Muscle of leg (tissue), 3 donors: ENCODE measurements at regions not wholly inside any gene's neighbourhood (a gene's known extent, or its start where the extent isn't known, plus 50 kb on each side); places are given as distances from the start of the nearest gene placed in this dataset.

ENCODE experiments used
- DNase-seq: peaks from one replicate; pipeline ENCODE4 v3.0.0; 2013
- H3K27ac ChIP-seq: one replicate; pipeline ENCODE4 v1.5.1; 2013; ENCODE audit warnings: mild to moderate bottlenecking, low read length, control low read depth
- H3K27me3 ChIP-seq: one replicate; pipeline ENCODE4 v1.6.1; 2013; ENCODE audit warnings: low read length; ENCODE audit not compliant: control insufficient read depth, insufficient read depth
- H3K36me3 ChIP-seq: one replicate; pipeline ENCODE4 v1.6.1; 2013; ENCODE audit warnings: low read length; ENCODE audit not compliant: control insufficient read depth, insufficient read depth
- H3K4me1 ChIP-seq: one replicate; pipeline ENCODE4 v1.6.1; 2013; ENCODE audit warnings: low read length; ENCODE audit not compliant: control insufficient read depth, insufficient read depth
- H3K4me3 ChIP-seq: one replicate; pipeline ENCODE4 v1.5.1; 2013; ENCODE audit warnings: low read length, control low read depth
- H3K9me3 ChIP-seq: replicated peaks from 2 replicates; pipeline ENCODE4 v1.6.1; 2013; ENCODE audit warnings: low read depth, low read length; ENCODE audit not compliant: control insufficient read depth
- WGBS: methylation state at CpG from one replicate; pipeline ENCODE4 v1.1.5; 2013; ENCODE audit warnings: missing lambda C conversion rate; ENCODE audit not compliant: insufficient coverage; 5-methylcytosine and 5-hydroxymethylcytosine counted together

- Histone ChIP-seq H3K27me3 (no peaks in the 10 kb centered on the region), H3K4me1 (peaks cover 11% of the 10 kb centered on the region), H3K27ac (no peak overlapping the region), H3K4me3 (no peak overlapping the region), H3K9me3 (no peaks in the 10 kb centered on the region), H3K36me3 (no peaks in the 10 kb centered on the region)
- no peak for DNase-seq
Measured at GRCh38 chr3:156760333-156760732, 65.8 kb upstream of the LEKR1 start.

GRCh38 chr3:156761007-156761406 is 65.1 kb upstream of the LEKR1 start:
- no peaks in the 10 kb centered on the region for H3K27me3 ChIP-seq
- H3K9me3 ChIP-seq = no peaks in the 10 kb centered on the region
- H3K36me3 ChIP-seq = no peaks in the 10 kb centered on the region
- DNase-seq = peak; percentile 43
- peak overlapping the region; percentile 10 for H3K27ac ChIP-seq
- WGBS = 35% methylated on average over 2 of the region's 2 CpGs
- H3K4me1 ChIP-seq = peaks cover 11% of the 10 kb centered on the region
- no peak overlapping the region for H3K4me3 ChIP-seq

- WGBS = no CpG with 5 or more reads among the region's 4 CpGs
- DNase-seq = peak; percentile 79
- Histone ChIP-seq H3K27me3 (no peaks in the 10 kb centered on the region), H3K4me3 (no peak overlapping the region), H3K4me1 (peaks cover 11% of the 10 kb centered on the region), H3K9me3 (no peaks in the 10 kb centered on the region), H3K36me3 (no peaks in the 10 kb centered on the region), H3K27ac (peak overlapping the region; percentile 79)
Measured at GRCh38 chr3:156761713-156762451, 64.3 kb upstream of the LEKR1 start.

GRCh38 chr3:156762631-156763185 is 63.4 kb upstream of the LEKR1 start:
- no peaks in the 10 kb centered on the region for H3K36me3 ChIP-seq
- H3K4me1 ChIP-seq = peaks cover 11% of the 10 kb centered on the region
- no peaks in the 10 kb centered on the region for H3K27me3 ChIP-seq
- peak; percentile 94 for DNase-seq
- peak overlapping the region; percentile 79 for H3K27ac ChIP-seq
- WGBS = no CpG with 5 or more reads among the region's 4 CpGs
- no peaks in the 10 kb centered on the region for H3K9me3 ChIP-seq
- H3K4me3 ChIP-seq = no peak overlapping the region

GRCh38 chr3:156763386-156763785 is 62.8 kb upstream of the LEKR1 start:
- H3K4me1 ChIP-seq = peaks cover 11% of the 10 kb centered on the region
- WGBS = no CpG with 5 or more reads among the region's 2 CpGs
- no peaks in the 10 kb centered on the region for H3K36me3 ChIP-seq
- no peaks in the 10 kb centered on the region for H3K27me3 ChIP-seq
- no peak for DNase-seq
- no peak overlapping the region for H3K4me3 ChIP-seq
- no peak overlapping the region for H3K27ac ChIP-seq
- H3K9me3 ChIP-seq = no peaks in the 10 kb centered on the region

- WGBS = 93% methylated on average over 10 of the region's 12 CpGs
- DNase-seq = no peak
- H3K36me3 ChIP-seq = no peaks in the 10 kb centered on the region
- no peak overlapping the region for H3K27ac ChIP-seq
- no peaks in the 10 kb centered on the region for H3K27me3 ChIP-seq
- peaks cover 11% of the 10 kb centered on the region for H3K4me1 ChIP-seq
- H3K4me3 ChIP-seq = no peak overlapping the region
- no peaks in the 10 kb centered on the region for H3K9me3 ChIP-seq
Measured at GRCh38 chr3:156763931-156764720, 62.0 kb upstream of the LEKR1 start.

- no peak overlapping the region for H3K27ac ChIP-seq
- no CpG with 5 or more reads among the region's 1 CpG for WGBS
- no peaks in the 10 kb centered on the region for H3K27me3 ChIP-seq
- H3K9me3 ChIP-seq = no peaks in the 10 kb centered on the region
- peaks cover 11% of the 10 kb centered on the region for H3K4me1 ChIP-seq
- H3K36me3 ChIP-seq = no peaks in the 10 kb centered on the region
- H3K4me3 ChIP-seq = no peak overlapping the region
- DNase-seq = no peak
Measured at GRCh38 chr3:156764751-156765150, 61.4 kb upstream of the LEKR1 start.

- no CpG with 5 or more reads among the region's 3 CpGs for WGBS
- DNase-seq = no peak
- Histone ChIP-seq H3K4me1 (no peaks in the 10 kb centered on the region), H3K27me3 (no peaks in the 10 kb centered on the region), H3K27ac (no peak overlapping the region), H3K9me3 (no peaks in the 10 kb centered on the region), H3K4me3 (no peak overlapping the region), H3K36me3 (no peaks in the 10 kb centered on the region)
Measured at GRCh38 chr3:156768390-156768789, 57.8 kb upstream of the LEKR1 start.

GRCh38 chr3:156769721-156770654 is 56.2 kb upstream of the LEKR1 start:
- DNase-seq = no peak
- WGBS = no CpG with 5 or more reads among the region's 3 CpGs
- H3K27ac ChIP-seq = no peak overlapping the region
- H3K4me1 ChIP-seq = no peaks in the 10 kb centered on the region
- no peaks in the 10 kb centered on the region for H3K36me3 ChIP-seq
- H3K27me3 ChIP-seq = no peaks in the 10 kb centered on the region
- H3K9me3 ChIP-seq = no peaks in the 10 kb centered on the region
- H3K4me3 ChIP-seq = no peak overlapping the region
